Testis (tissue), 2 donors: ENCODE measurements at regions not wholly inside any gene's neighbourhood (a gene's known extent, or its start where the extent isn't known, plus 50 kb on each side); places are given as distances from the start of the nearest gene placed in this dataset.

Source experiments
- POLR2A ChIP-seq: fragments of 450-650 bp; IDR thresholded peaks from one replicate; pipeline ENCODE4 v1.6.1; 2017; ENCODE audit warnings: antibody characterized with exemption, mild to moderate bottlenecking, moderate library complexity
- TF ChIP-seq, protein P1 (sequence below), 3 experiments: fragments of 450-650 bp in 2 of 3; fragments of 200-600 bp in 1 of 3; sonication (generic) in 1 of 3; IDR thresholded peaks; one replicate each; pipeline ENCODE4 v1.5.1; 2016 to 2019; ENCODE audit warnings: antibody characterized with exemption in 3 of 3, mild to moderate bottlenecking in 2 of 3, moderate library complexity in 1 of 3

GRCh38 chr9:107815782-107816560, 326.4 kb upstream of the KLF4 start:
- TF ChIP-seq POLR2A, result no peak
- TF ChIP-seq, protein P1, sequence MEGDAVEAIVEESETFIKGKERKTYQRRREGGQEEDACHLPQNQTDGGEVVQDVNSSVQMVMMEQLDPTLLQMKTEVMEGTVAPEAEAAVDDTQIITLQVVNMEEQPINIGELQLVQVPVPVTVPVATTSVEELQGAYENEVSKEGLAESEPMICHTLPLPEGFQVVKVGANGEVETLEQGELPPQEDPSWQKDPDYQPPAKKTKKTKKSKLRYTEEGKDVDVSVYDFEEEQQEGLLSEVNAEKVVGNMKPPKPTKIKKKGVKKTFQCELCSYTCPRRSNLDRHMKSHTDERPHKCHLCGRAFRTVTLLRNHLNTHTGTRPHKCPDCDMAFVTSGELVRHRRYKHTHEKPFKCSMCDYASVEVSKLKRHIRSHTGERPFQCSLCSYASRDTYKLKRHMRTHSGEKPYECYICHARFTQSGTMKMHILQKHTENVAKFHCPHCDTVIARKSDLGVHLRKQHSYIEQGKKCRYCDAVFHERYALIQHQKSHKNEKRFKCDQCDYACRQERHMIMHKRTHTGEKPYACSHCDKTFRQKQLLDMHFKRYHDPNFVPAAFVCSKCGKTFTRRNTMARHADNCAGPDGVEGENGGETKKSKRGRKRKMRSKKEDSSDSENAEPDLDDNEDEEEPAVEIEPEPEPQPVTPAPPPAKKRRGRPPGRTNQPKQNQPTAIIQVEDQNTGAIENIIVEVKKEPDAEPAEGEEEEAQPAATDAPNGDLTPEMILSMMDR (IDR thresholded peaks at IDR 0.05), result no peak
